Ovary (tissue), 3 donors: ENCODE measurements at regions not wholly inside any gene's neighbourhood (a gene's known extent, or its start where the extent isn't known, plus 50 kb on each side); places are given as distances from the start of the nearest gene placed in this dataset.

Source experiments
- EP300 ChIP-seq: sonication (generic); formaldehyde crosslinking; IDR thresholded peaks from one replicate; pipeline ENCODE4 v1.6.1; 2017; ENCODE audit warnings: antibody characterized with exemption
- POLR2A ChIP-seq: fragments of 450-650 bp; IDR thresholded peaks from one replicate; pipeline ENCODE4 v1.6.1; 2017; ENCODE audit warnings: antibody characterized with exemption, mild to moderate bottlenecking, moderate library complexity
- TF ChIP-seq, protein P1 (sequence below), 3 donors: fragments of 450-650 bp in 2 of 3; fragments of 200-600 bp in 1 of 3; IDR thresholded peaks; one replicate each; pipeline versions ENCODE4 v1.5.1 to v1.8.0; 2016 to 2022; ENCODE audit warnings: antibody characterized with exemption in 3 of 3, mild to moderate bottlenecking in 1 of 3
- donor health status: DM: no; HTN: no; CAD: no.

DNA sequence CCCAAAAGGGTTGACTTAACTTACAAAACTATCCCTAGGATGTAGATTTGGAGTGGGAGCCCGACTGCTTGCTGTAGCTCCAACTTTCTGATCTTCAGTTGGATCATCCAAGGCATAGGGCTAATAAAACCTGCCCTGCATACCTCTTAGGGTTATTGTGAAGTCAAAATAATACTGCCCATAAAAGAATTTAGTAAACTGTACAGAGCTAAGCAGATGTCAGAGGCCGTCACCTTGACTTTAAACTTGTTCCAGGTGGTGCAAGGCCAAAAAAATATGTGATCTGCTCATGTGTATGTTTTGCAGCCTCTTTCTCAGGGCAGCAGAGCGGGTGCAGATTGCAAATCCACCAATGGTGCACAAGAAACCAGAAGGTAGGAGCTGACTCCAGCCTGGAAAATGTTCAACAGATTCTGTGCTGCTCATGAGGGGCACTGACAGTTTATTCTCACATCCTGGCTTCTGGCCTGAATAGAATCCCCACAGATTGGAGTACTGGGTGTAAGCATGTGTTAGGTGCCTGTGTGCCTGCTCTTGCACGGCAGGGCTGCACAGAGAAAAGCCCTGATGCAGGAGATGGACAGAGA lies 180.7 kb downstream of the MAP2K4 start:
- TF ChIP-seq POLR2A (no peak), EP300 (no peak)
- TF ChIP-seq, protein P1, sequence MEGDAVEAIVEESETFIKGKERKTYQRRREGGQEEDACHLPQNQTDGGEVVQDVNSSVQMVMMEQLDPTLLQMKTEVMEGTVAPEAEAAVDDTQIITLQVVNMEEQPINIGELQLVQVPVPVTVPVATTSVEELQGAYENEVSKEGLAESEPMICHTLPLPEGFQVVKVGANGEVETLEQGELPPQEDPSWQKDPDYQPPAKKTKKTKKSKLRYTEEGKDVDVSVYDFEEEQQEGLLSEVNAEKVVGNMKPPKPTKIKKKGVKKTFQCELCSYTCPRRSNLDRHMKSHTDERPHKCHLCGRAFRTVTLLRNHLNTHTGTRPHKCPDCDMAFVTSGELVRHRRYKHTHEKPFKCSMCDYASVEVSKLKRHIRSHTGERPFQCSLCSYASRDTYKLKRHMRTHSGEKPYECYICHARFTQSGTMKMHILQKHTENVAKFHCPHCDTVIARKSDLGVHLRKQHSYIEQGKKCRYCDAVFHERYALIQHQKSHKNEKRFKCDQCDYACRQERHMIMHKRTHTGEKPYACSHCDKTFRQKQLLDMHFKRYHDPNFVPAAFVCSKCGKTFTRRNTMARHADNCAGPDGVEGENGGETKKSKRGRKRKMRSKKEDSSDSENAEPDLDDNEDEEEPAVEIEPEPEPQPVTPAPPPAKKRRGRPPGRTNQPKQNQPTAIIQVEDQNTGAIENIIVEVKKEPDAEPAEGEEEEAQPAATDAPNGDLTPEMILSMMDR (IDR thresholded peaks at IDR 0.05) = no peak
